ENCODE measurements at regions not wholly inside any gene's neighbourhood (a gene's known extent, or its start where the extent isn't known, plus 50 kb on each side); places are given as distances from the start of the nearest gene placed in this dataset.
"Not testable (repeated sequence)": the region's sequence is repeated elsewhere in the genome, so short reads cannot be mapped to it uniquely, and the experiment has no call there.

GRCh38 chr16:35602116-35602515 lies 2142.7 kb downstream of the TP53TG3F start:
- Histone ChIP-seq H3K9me3 (ENCODE audit: control extremely low read depth in 1 of 3, control insufficient read depth in 2 of 3, insufficient read depth in 1 of 3, low read length in 2 of 3) (peaks cover 0 to 11% (median 2%) of the 10 kb centered on the region in 3 donors), H3K9ac (ENCODE audit: low read length) (no peak overlapping the region), H3K4me3 (ENCODE audit: control extremely low read depth in 1 of 5, extremely low read depth in 1 of 5, insufficient read depth in 1 of 5, low read depth in 2 of 5, low read length in 4 of 5) (no peak overlapping the region), H3K27ac (ENCODE audit: low read length in 2 of 2) (no peak overlapping the region), H3K36me3 (replicated peaks in 1 of 2; ENCODE audit: control extremely low read depth in 1 of 2, control insufficient read depth in 1 of 2, extremely low read depth in 1 of 2, insufficient read depth in 2 of 2, low read length in 1 of 2) (no peaks in the 10 kb centered on the region), H3K4me1 (ENCODE audit: control insufficient read depth in 2 of 2, insufficient read depth in 2 of 2, low read length in 2 of 2) (no peaks in the 10 kb centered on the region), H2AFZ (ENCODE audit: insufficient read depth, low read depth, low read length, poor library complexity, severe bottlenecking) (no peak overlapping the region), H3K27me3 (replicated peaks in 1 of 4; ENCODE audit: control extremely low read depth in 1 of 4, control insufficient read depth in 3 of 4, insufficient read depth in 4 of 4, low read length in 3 of 4) (no peaks in the 10 kb centered on the region), H3K79me2 (ENCODE audit: control insufficient read depth, insufficient read depth, low read length) (no peaks in the 10 kb centered on the region), H3K4me2 (replicated peaks; ENCODE audit: low read depth, low read length, poor library complexity, severe bottlenecking) (no peak overlapping the region), H4K20me1 (ENCODE audit: control insufficient read depth, insufficient read depth, low read length, poor library complexity, severe bottlenecking) (no peaks in the 10 kb centered on the region)
- intact Hi-C loops (cut with micrococcal nuclease) = no loop called here
- Mint-ChIP-seq H3K9me3 (ENCODE audit: insufficient read depth) (peaks cover 9% of the 10 kb centered on the region), H3K27ac (no peak overlapping the region), H3K4me1 (no peaks in the 10 kb centered on the region), H3K4me3 (no peak overlapping the region), H3K27me3 (no peaks in the 10 kb centered on the region)
- DNase-seq (no peak), ATAC-seq (ENCODE audit: low read depth) (no peak)
- TF ChIP-seq EZH2 (IDR thresholded peaks at IDR 0.05; ENCODE audit: borderline replicate concordance, insufficient read depth, low read depth, low read length, poor library complexity, severe bottlenecking) (no peak), CTCF (IDR thresholded peaks at IDR 0.05) (no peak)
- ChIA-PET CTCF (no interaction called here), POLR2A (no interaction called here)

GRCh38 chr16:35603371-35603770 lies 2144.0 kb downstream of the TP53TG3F start:
- 80% methylated on average over 1 of the region's 5 CpGs for WGBS (ENCODE audit: insufficient coverage)
- ATAC-seq (ENCODE audit: low read depth); POLR2A ChIA-PET: not testable (repeated sequence)

More at GRCh38 chr16:35603371-35603770, 2144.0 kb downstream of the TP53TG3F start:
- H3K79me2 ChIP-seq (ENCODE audit: control insufficient read depth, insufficient read depth, low read length); H2AFZ ChIP-seq (ENCODE audit: insufficient read depth, low read depth, low read length, poor library complexity, severe bottlenecking); H3K4me1 Mint-ChIP-seq; H3K4me3 Mint-ChIP-seq; CTCF ChIA-PET; H3K36me3 ChIP-seq (replicated peaks in 1 of 2; ENCODE audit: control extremely low read depth in 1 of 2, control insufficient read depth in 1 of 2, extremely low read depth in 1 of 2, insufficient read depth in 2 of 2, low read length in 1 of 2); H3K27ac ChIP-seq (ENCODE audit: low read length in 2 of 2); H3K4me3 ChIP-seq (ENCODE audit: control extremely low read depth in 1 of 5, extremely low read depth in 1 of 5, insufficient read depth in 1 of 5, low read depth in 2 of 5, low read length in 4 of 5); H3K27me3 ChIP-seq (replicated peaks in 1 of 4; ENCODE audit: control extremely low read depth in 1 of 4, control insufficient read depth in 3 of 4, insufficient read depth in 4 of 4, low read length in 3 of 4); H3K27ac Mint-ChIP-seq; DNase-seq; intact Hi-C loops (cut with micrococcal nuclease); H3K27me3 Mint-ChIP-seq; H3K4me2 ChIP-seq (replicated peaks; ENCODE audit: low read depth, low read length, poor library complexity, severe bottlenecking); H3K9ac ChIP-seq (ENCODE audit: low read length); H3K9me3 Mint-ChIP-seq (ENCODE audit: insufficient read depth); H3K4me1 ChIP-seq (ENCODE audit: control insufficient read depth in 2 of 2, insufficient read depth in 2 of 2, low read length in 2 of 2); H4K20me1 ChIP-seq (ENCODE audit: control insufficient read depth, insufficient read depth, low read length, poor library complexity, severe bottlenecking): not testable (repeated sequence)
- H3K9me3 ChIP-seq (ENCODE audit: control extremely low read depth in 1 of 3, control insufficient read depth in 2 of 3, insufficient read depth in 1 of 3, low read length in 2 of 3) = peaks cover 0 to 11% (median 2%) of the 10 kb centered on the region in 3 donors

Measured in B cell (primary cell).